ENCODE measurements at regions not wholly inside any gene's neighbourhood (a gene's known extent, or its start where the extent isn't known, plus 50 kb on each side); places are given as distances from the start of the nearest gene placed in this dataset.

- Mint-ChIP-seq H3K27me3 (no peaks in the 10 kb centered on the region), H3K9me3 (no peaks in the 10 kb centered on the region), H3K4me1 (no peaks in the 10 kb centered on the region), H3K4me3 (no peak overlapping the region), H3K27ac (no peak overlapping the region), H3K36me3 (no peaks in the 10 kb centered on the region)
- ATAC-seq, result no peak
These were observed 73.6 kb downstream of the CYLC2 start for GRCh38 chr9:103068753-103069152.

DNA sequence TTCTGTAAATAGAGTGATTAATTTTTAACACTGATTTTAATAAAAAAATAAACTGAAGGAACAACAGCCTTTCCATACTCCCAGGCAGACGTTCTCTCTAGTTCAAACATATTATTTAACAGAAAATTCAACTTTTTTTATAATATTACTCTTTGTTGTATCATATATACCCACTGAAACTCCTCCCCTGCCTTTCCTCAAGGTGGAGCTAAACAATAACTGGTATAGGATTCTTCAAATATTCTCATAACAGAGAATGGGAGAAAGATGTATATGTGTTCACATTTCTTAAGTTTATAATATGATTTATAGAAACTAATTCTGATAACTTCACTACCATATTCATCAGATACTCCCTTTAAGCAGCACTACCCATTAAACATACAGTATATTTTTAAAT, 83.4 kb downstream of the CYLC2 start:
- no peaks in the 10 kb centered on the region for H3K27me3 Mint-ChIP-seq
- H3K36me3 Mint-ChIP-seq, result no peaks in the 10 kb centered on the region
- no peaks in the 10 kb centered on the region for H3K4me1 Mint-ChIP-seq
- no peak for ATAC-seq
- peaks cover 4% of the 10 kb centered on the region for H3K9me3 Mint-ChIP-seq
- no peak overlapping the region for H3K4me3 Mint-ChIP-seq
- H3K27ac Mint-ChIP-seq, result no peak overlapping the region

DNA sequence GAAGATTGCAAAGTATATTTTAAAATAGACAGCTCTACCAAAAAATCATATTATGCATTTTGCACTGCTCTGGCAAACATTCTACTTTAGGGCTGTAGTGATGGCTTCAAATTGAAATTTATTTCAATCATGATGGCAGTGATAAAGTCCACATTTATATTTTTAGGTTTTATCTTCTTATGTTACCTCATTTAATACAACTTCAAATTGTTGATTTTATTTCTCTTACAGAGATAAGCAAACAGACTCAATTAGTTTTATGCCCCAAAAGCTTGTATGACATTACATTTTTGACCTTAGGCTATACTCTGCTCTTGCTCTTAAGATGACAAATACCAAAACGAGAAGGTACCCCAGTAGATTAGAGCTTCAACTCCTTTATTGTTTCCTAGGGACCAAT, 87.4 kb downstream of the CYLC2 start:
- Mint-ChIP-seq H3K36me3 (no peaks in the 10 kb centered on the region), H3K27me3 (no peaks in the 10 kb centered on the region), H3K4me3 (no peak overlapping the region), H3K27ac (no peak overlapping the region), H3K4me1 (no peaks in the 10 kb centered on the region), H3K9me3 (peaks cover 5% of the 10 kb centered on the region)
- ATAC-seq, result no peak

DNA sequence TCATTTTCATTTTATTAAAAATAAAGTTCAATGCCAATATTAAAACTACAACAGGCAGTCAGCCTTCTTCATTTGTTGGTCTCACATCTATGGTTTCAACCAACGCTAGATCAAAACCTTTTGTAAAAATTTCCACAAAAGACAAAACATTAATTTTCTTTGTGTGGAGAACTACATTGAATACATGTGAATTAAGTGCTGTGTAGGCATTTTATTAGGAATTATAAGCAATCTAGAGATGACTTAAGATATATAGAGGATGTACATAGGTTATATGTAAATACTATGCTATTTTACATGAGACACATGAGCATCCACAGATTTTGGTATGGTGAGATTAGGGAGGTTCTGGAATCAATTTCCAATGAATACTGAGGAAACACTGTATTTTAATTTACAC, 94.2 kb downstream of the CYLC2 start:
- no peak overlapping the region for H3K4me3 Mint-ChIP-seq
- H3K27ac Mint-ChIP-seq, result no peak overlapping the region
- H3K4me1 Mint-ChIP-seq, result no peaks in the 10 kb centered on the region
- no peaks in the 10 kb centered on the region for H3K36me3 Mint-ChIP-seq
- H3K9me3 Mint-ChIP-seq, result peaks cover 5% of the 10 kb centered on the region
- ATAC-seq, result no peak
- no peaks in the 10 kb centered on the region for H3K27me3 Mint-ChIP-seq

GRCh38 chr9:103104101-103104500, 109.0 kb downstream of the CYLC2 start:
- Mint-ChIP-seq H3K36me3 (no peaks in the 10 kb centered on the region), H3K27ac (no peak overlapping the region), H3K27me3 (no peaks in the 10 kb centered on the region), H3K4me3 (no peak overlapping the region), H3K9me3 (no peaks in the 10 kb centered on the region), H3K4me1 (no peaks in the 10 kb centered on the region)
- ATAC-seq, result no peak

DNA sequence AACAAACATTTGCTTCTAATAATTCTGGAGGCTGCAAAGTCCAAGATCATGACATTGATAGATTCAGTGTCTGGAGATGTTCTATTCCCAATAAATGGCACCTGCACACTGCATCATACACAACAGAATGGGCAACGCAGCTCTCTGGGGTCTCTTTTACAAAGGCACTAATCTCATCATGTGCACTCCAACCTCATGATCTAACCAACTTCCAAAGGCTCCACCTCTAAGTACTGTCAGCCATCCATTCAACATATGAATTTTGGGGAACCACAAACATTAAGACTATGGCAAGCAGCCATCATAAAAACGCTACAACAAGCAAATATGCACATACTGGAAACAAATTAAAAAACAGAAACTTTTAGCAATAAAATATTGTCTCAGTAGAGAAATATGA, 121.1 kb downstream of the CYLC2 start:
- H3K36me3 Mint-ChIP-seq, result no peaks in the 10 kb centered on the region
- ATAC-seq, result no peak
- no peak overlapping the region for H3K27ac Mint-ChIP-seq
- no peak overlapping the region for H3K4me3 Mint-ChIP-seq
- no peaks in the 10 kb centered on the region for H3K27me3 Mint-ChIP-seq
- H3K4me1 Mint-ChIP-seq, result no peaks in the 10 kb centered on the region
- H3K9me3 Mint-ChIP-seq, result peaks cover 4% of the 10 kb centered on the region

DNA sequence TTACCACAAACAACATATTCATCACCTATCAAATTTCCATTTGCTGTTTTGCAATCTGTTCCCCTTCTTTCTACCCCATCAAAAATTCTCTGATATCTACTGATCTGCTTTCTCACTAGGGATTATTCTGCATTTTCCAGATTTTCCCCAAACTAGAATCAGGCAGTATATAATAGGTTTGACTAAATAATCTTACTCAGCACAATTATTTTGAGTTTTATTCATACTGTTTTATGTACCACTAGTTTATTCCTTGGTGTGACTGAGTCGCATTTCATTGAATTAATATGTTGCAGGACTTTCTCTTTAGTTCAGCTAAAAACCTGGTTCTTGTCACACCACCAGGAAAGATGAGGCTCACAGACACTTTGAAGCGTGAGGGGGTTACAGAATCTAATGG, 131.4 kb downstream of the CYLC2 start:
- Mint-ChIP-seq H3K4me3 (no peak overlapping the region), H3K36me3 (no peaks in the 10 kb centered on the region), H3K9me3 (peaks cover 8% of the 10 kb centered on the region), H3K27ac (no peak overlapping the region), H3K4me1 (no peaks in the 10 kb centered on the region), H3K27me3 (no peaks in the 10 kb centered on the region)
- ATAC-seq, result no peak

- H3K27me3 Mint-ChIP-seq, result no peaks in the 10 kb centered on the region
- no peak overlapping the region for H3K4me3 Mint-ChIP-seq
- no peaks in the 10 kb centered on the region for H3K4me1 Mint-ChIP-seq
- no peaks in the 10 kb centered on the region for H3K36me3 Mint-ChIP-seq
- no peak overlapping the region for H3K27ac Mint-ChIP-seq
- H3K9me3 Mint-ChIP-seq, result no peaks in the 10 kb centered on the region
- no peak for ATAC-seq
These were observed 144.8 kb downstream of the CYLC2 start for GRCh38 chr9:103139891-103140290.

GRCh38 chr9:103152473-103152872, 157.3 kb downstream of the CYLC2 start:
- Mint-ChIP-seq H3K9me3 (peaks cover 13% of the 10 kb centered on the region), H3K27ac (no peak overlapping the region), H3K27me3 (no peaks in the 10 kb centered on the region), H3K4me1 (no peaks in the 10 kb centered on the region), H3K36me3 (no peaks in the 10 kb centered on the region), H3K4me3 (no peak overlapping the region)
- ATAC-seq, result no peak

DNA sequence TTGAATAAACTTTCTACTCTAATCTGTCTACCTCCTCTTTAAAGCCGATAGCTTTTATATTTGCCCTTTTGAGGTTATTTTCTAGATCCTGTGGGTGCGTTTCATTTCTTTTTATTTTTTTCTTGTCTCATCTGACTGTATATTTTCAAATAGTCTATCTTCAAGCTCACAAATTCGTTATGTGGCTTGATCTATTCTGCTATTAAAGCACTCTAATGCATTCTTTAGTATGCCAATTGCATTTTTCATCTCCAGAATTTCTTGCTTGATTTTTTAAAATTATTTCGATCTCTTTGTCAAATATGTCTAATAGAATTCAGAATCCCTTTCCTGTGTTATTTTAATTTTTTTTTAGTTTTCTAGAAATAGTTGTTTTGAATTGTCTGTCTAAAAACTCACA, 172.4 kb downstream of the CYLC2 start:
- Mint-ChIP-seq H3K27ac (no peak overlapping the region), H3K9me3 (peaks cover 11% of the 10 kb centered on the region), H3K4me1 (no peaks in the 10 kb centered on the region), H3K36me3 (no peaks in the 10 kb centered on the region), H3K27me3 (no peaks in the 10 kb centered on the region), H3K4me3 (no peak overlapping the region)
- ATAC-seq, result no peak

DNA sequence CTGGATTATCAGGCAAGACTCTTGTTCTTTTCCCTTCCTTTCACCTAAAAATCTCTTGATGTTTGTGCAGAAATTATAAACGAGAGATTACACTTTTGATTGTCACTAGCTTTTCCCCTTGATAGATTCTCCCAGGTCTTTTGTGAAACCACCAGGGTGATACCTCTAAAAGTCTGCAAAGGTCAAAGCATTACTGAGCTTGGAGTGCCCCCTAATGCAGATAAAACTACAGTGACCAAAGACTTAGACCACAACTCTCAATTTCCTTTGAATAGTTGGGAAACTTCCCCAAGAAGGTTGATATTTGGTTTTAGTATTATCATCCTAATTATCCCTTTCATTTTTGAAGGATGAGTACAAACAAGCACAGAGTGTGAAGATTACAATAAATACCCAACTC, 173.1 kb downstream of the CYLC2 start:
- Mint-ChIP-seq H3K27ac (no peak overlapping the region), H3K4me3 (no peak overlapping the region), H3K36me3 (no peaks in the 10 kb centered on the region), H3K9me3 (peaks cover 11% of the 10 kb centered on the region), H3K4me1 (no peaks in the 10 kb centered on the region), H3K27me3 (no peaks in the 10 kb centered on the region)
- no peak for ATAC-seq

GRCh38 chr9:103169798-103170197, 174.7 kb downstream of the CYLC2 start:
- no peaks in the 10 kb centered on the region for H3K27me3 Mint-ChIP-seq
- H3K27ac Mint-ChIP-seq, result no peak overlapping the region
- H3K4me1 Mint-ChIP-seq, result no peaks in the 10 kb centered on the region
- peaks cover 11% of the 10 kb centered on the region for H3K9me3 Mint-ChIP-seq
- ATAC-seq, result no peak
- H3K4me3 Mint-ChIP-seq, result no peak overlapping the region
- H3K36me3 Mint-ChIP-seq, result no peaks in the 10 kb centered on the region

DNA sequence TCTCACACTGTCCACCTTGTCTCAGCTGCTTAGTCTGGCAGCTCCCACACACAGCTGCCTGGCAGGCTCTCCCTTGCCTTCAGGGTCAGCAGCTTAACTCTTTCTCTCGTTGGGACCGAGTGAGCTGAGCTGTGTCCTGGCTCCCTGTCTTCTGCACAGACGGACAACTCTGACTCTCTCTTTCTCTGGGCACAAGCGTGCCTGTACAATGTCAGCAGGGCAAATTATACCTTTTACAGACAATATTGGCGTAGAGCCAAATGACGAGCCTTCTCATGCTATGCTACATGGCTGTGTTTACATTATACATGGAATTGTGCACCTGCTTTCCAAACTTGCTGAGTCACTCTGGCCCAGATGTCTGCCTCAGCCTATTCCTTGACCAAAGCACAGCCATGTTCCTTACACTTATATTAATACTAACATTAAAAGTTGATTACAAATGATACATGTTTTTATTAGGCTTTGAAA, 188.6 kb downstream of the CYLC2 start:
- Mint-ChIP-seq H3K36me3 (no peaks in the 10 kb centered on the region), H3K4me1 (no peaks in the 10 kb centered on the region), H3K27ac (no peak overlapping the region), H3K27me3 (no peaks in the 10 kb centered on the region), H3K4me3 (no peak overlapping the region), H3K9me3 (no peaks in the 10 kb centered on the region)
- ATAC-seq, result no peak

- H3K27ac Mint-ChIP-seq, result no peak overlapping the region
- H3K4me1 Mint-ChIP-seq, result no peaks in the 10 kb centered on the region
- no peaks in the 10 kb centered on the region for H3K9me3 Mint-ChIP-seq
- H3K4me3 Mint-ChIP-seq, result no peak overlapping the region
- no peaks in the 10 kb centered on the region for H3K27me3 Mint-ChIP-seq
- ATAC-seq, result no peak
- H3K36me3 Mint-ChIP-seq, result no peaks in the 10 kb centered on the region
These were observed 191.8 kb downstream of the CYLC2 start for GRCh38 chr9:103186959-103187358.

- Mint-ChIP-seq H3K27me3 (no peaks in the 10 kb centered on the region), H3K4me1 (no peaks in the 10 kb centered on the region), H3K4me3 (no peak overlapping the region), H3K36me3 (no peaks in the 10 kb centered on the region), H3K9me3 (no peaks in the 10 kb centered on the region), H3K27ac (no peak overlapping the region)
- no peak for ATAC-seq
These were observed 193.7 kb downstream of the CYLC2 start for GRCh38 chr9:103188781-103189350.

GRCh38 chr9:103193992-103194391, 198.9 kb downstream of the CYLC2 start:
- H3K36me3 Mint-ChIP-seq, result no peaks in the 10 kb centered on the region
- H3K27ac Mint-ChIP-seq, result no peak overlapping the region
- no peak for ATAC-seq
- H3K27me3 Mint-ChIP-seq, result no peaks in the 10 kb centered on the region
- H3K4me1 Mint-ChIP-seq, result no peaks in the 10 kb centered on the region
- peaks cover 3% of the 10 kb centered on the region for H3K9me3 Mint-ChIP-seq
- H3K4me3 Mint-ChIP-seq, result no peak overlapping the region

DNA sequence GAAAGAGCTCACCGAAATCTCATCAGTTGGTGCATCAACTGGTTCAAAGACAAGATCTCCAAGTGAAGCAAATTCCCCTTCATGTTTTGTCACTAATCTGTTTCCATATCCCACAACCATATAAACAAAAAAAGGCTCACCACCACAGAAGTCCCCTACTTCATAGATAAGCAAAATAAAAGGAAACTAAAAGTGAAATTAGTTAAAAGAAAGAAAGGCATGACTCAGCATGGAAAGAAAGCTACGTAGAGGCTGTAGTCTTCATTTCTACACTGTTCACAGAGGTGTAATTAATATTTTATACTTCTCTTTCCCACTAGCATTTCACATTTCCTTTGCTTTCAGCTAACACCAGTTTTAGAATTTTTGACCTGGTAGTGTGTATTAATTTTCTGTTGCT, 208.0 kb downstream of the CYLC2 start:
- no peaks in the 10 kb centered on the region for H3K4me1 Mint-ChIP-seq
- no peaks in the 10 kb centered on the region for H3K9me3 Mint-ChIP-seq
- H3K27me3 Mint-ChIP-seq, result no peaks in the 10 kb centered on the region
- no peaks in the 10 kb centered on the region for H3K36me3 Mint-ChIP-seq
- H3K4me3 Mint-ChIP-seq, result no peak overlapping the region
- no peak overlapping the region for H3K27ac Mint-ChIP-seq
- no peak for ATAC-seq

All from stimulated activated memory B cell treated with anti-CD40 and anti-IgM and Interleukin-4, amounts not matched to agents 10 μg/mL and 1 μg/mL and 100 μg/mL, for 72 hours (primary cell).